Neutrophil (primary cell): ENCODE measurements at regions not wholly inside any gene's neighbourhood (a gene's known extent, or its start where the extent isn't known, plus 50 kb on each side); places are given as distances from the start of the nearest gene placed in this dataset.
"Not testable (repeated sequence)": the region's sequence is repeated elsewhere in the genome, so short reads cannot be mapped to it uniquely, and the experiment has no call there.

Source experiments
- H3K27ac ChIP-seq: fragments of 200-600 bp; sonication (generic); 2 replicates; pipeline ENCODE4 v1.5.1; 2016; ENCODE audit warnings: mild to moderate bottlenecking, moderate library complexity
- H3K27me3 ChIP-seq: fragments of 200-600 bp; sonication (generic); 2 replicates; pipeline ENCODE4 v1.6.0; 2016; ENCODE audit warnings: mild to moderate bottlenecking
- H3K36me3 ChIP-seq: fragments of 200-600 bp; sonication (generic); 2 replicates; pipeline ENCODE4 v1.5.1; 2017
- H3K4me1 ChIP-seq, 2 experiments: fragments of 200-600 bp in 1 of 2; sonication (generic) in 1 of 2; 1 replicate in 1 of 2; 2 replicates in 1 of 2; pipeline versions ENCODE4 v1.5.1 to v1.6.1; 2013 to 2016; ENCODE audit warnings: low read depth in 1 of 2, low read length in 1 of 2, mild to moderate bottlenecking in 1 of 2, moderate library complexity in 1 of 2; ENCODE audit not compliant: control insufficient read depth in 1 of 2, insufficient read depth in 1 of 2
- H3K4me3 ChIP-seq, 2 experiments: fragments of 200-600 bp in 1 of 2; sonication (generic) in 1 of 2; 1 replicate in 1 of 2; 2 replicates in 1 of 2; pipeline ENCODE4 v1.5.1; 2013 to 2016; ENCODE audit warnings: low read depth in 1 of 2, low read length in 1 of 2, mild to moderate bottlenecking in 1 of 2, moderate library complexity in 1 of 2
- H3K9me3 ChIP-seq: fragments of 200-600 bp; sonication (generic); 2 replicates; pipeline ENCODE4 v1.5.1; 2016

DNA sequence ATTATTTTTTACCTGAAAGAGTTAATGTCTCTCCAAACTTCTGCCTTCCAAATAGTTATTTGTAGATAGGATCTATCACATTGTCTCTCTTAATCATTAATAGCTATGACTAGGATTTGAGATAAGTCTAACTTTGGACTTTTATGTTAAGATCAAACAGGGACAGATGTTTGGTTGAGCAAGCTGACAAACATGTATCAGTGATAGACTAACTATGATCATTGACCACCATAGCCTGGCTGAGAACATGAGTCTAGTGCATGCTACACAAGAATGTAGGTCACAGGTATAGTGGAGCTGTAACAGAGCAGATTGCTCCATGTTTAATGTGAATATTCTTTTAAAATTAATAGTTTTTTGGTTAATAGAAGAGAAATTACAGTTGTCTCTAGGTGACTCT lies 52.0 kb downstream of the SYT15B start:
- H3K4me3 ChIP-seq, H3K27me3 ChIP-seq, H3K36me3 ChIP-seq, H3K9me3 ChIP-seq, H3K27ac ChIP-seq, H3K4me1 ChIP-seq: not testable (repeated sequence)

GRCh38 chr10:47710443-47710842 lies 52.9 kb downstream of the SYT15B start:
- not testable (repeated sequence) for H3K4me1 ChIP-seq, H3K9me3 ChIP-seq, H3K27me3 ChIP-seq, H3K4me3 ChIP-seq, H3K36me3 ChIP-seq, H3K27ac ChIP-seq

DNA sequence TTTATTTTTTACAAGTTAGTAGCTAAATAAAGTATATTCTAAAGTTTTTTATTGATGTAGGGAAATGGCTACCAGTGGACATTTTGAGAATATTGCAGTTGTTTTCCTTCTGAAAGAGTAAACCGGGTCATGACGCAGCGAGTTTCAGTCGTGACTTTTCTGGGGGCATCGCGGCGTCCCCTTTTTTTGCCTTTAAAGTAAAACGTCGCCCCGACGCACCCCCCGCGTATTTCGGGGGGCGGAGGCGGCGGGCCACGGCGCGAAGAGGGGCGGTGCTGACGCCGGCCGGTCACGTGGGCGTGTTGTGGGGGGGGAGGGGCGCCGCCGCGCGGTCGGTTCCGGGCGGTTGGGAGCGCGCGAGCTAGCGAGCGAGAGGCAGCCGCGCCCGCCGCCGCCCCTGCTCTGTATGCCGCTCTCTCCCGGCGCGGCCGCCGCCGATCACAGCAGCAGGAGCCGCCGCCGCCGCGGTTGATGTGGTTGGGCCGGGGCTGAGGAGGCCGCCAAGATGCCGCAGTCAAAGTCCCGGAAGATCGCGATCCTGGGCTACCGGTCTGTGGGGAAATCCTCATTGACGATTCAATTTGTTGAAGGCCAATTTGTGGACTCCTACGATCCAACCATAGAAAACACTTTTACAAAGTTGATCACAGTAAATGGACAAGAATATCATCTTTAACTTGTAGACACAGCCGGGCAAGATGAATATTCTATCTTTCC lies 57.5 kb downstream of the SYT15B start:
- not testable (repeated sequence) for H3K27me3 ChIP-seq, H3K4me1 ChIP-seq, H3K9me3 ChIP-seq, H3K27ac ChIP-seq, H3K36me3 ChIP-seq
- peak overlapping the region in 1 of 2 experiments; percentile 55 for H3K4me3 ChIP-seq

GRCh38 chr10:47701285-47701684 lies 62.1 kb downstream of the SYT15B start:
- H3K4me1 ChIP-seq, H3K27ac ChIP-seq, H3K4me3 ChIP-seq, H3K36me3 ChIP-seq, H3K27me3 ChIP-seq, H3K9me3 ChIP-seq: not testable (repeated sequence)

- H3K4me1 ChIP-seq, H3K9me3 ChIP-seq, H3K27me3 ChIP-seq, H3K27ac ChIP-seq, H3K4me3 ChIP-seq, H3K36me3 ChIP-seq: not testable (repeated sequence)
These were observed 63.5 kb downstream of the SYT15B start for GRCh38 chr10:47699854-47700253.

- H3K4me1 ChIP-seq, H3K27me3 ChIP-seq, H3K9me3 ChIP-seq, H3K36me3 ChIP-seq, H3K27ac ChIP-seq, H3K4me3 ChIP-seq: not testable (repeated sequence)
These were observed 67.2 kb downstream of the SYT15B start for GRCh38 chr10:47696170-47696569.

GRCh38 chr10:47695149-47695548 lies 68.2 kb downstream of the SYT15B start:
- not testable (repeated sequence) for H3K36me3 ChIP-seq, H3K9me3 ChIP-seq, H3K27ac ChIP-seq, H3K4me1 ChIP-seq, H3K4me3 ChIP-seq, H3K27me3 ChIP-seq

GRCh38 chr10:47690304-47690703 lies 73.1 kb downstream of the SYT15B start:
- H3K4me1 ChIP-seq, H3K9me3 ChIP-seq, H3K36me3 ChIP-seq, H3K4me3 ChIP-seq, H3K27ac ChIP-seq, H3K27me3 ChIP-seq: not testable (repeated sequence)

DNA sequence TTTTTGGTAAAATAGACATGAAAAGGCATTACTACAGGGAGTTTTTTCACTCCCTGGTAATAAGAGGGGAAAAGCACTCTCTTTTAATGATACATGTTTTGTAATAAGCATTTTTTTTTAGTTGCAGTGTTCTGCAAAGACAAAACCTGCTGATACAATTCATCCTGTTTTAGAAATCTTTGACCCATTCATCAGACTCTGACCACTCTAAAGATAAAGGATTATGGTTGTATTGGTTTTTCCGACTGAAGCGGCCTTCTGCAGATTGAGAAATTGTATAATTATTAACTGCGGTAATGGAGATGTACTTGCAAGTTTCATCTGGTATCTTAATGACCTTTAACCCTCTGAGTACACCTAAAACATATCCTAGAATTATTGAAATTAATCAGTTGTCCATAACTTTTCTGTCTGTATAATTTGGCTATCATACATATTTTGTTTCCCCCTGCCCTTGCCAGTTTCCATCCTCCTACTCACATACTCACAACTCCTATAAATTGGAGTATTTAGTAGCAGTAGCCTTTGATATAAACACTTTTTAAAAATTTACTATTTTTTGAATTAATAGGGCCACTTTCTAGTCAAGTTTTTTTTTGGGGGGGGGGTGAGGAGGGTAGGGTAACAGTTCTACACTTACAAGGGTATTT lies 79.4 kb downstream of the SYT15B start:
- H3K27ac ChIP-seq, H3K4me1 ChIP-seq, H3K9me3 ChIP-seq, H3K27me3 ChIP-seq, H3K4me3 ChIP-seq, H3K36me3 ChIP-seq: not testable (repeated sequence)

DNA sequence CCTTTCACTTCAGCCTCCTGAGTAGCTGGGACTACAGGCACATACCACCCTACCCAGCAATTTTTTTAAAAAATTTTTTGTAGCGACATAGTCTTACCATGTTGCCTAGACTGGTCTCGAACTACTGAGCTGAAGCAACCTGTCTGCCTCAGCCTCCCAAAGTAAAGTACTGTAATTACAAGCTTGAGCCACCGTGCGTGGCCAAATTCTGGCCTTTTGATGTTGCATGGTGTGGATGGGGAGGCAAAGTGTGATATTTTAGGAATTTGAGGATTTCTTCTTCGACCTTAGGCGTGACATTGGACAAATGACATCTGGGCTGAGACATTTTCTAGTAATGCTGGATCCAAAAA lies 81.8 kb downstream of the SYT15B start:
- not testable (repeated sequence) for H3K4me1 ChIP-seq, H3K9me3 ChIP-seq, H3K36me3 ChIP-seq, H3K4me3 ChIP-seq, H3K27ac ChIP-seq, H3K27me3 ChIP-seq

GRCh38 chr10:47680848-47681637 lies 82.3 kb downstream of the SYT15B start:
- not testable (repeated sequence) for H3K27ac ChIP-seq, H3K27me3 ChIP-seq, H3K36me3 ChIP-seq, H3K4me3 ChIP-seq, H3K9me3 ChIP-seq, H3K4me1 ChIP-seq

DNA sequence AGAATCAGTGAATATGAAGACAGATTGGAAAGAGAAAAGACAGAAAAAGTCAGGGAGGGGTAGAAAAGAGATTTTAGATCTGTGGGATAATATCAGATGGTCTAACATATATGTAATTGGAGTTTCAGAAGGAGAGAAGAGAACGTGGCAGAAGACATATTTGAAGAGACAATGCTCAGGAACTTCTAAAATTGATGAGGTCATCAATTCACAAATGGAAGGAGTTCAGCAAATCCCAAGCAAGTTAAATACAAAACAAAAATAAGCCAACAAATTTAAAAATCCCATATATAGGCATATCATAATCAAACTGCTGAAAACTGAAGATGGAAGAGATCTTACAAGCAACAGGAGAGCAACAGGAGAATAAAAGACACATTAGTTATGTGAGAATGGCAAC lies 87.3 kb downstream of the SYT15B start:
- H3K9me3 ChIP-seq, H3K4me3 ChIP-seq: not testable (repeated sequence)

GRCh38 chr10:47675577-47675976 lies 87.8 kb downstream of the SYT15B start:
- not testable (repeated sequence) for H3K27ac ChIP-seq, H3K4me3 ChIP-seq, H3K36me3 ChIP-seq, H3K27me3 ChIP-seq, H3K4me1 ChIP-seq, H3K9me3 ChIP-seq

More for the DNA sequence above, 87.3 kb downstream of the SYT15B start:
- H3K27me3 ChIP-seq, H3K36me3 ChIP-seq, H3K27ac ChIP-seq, H3K4me1 ChIP-seq: not testable (repeated sequence)

GRCh38 chr10:47673128-47673527 lies 90.3 kb downstream of the SYT15B start:
- H3K27ac ChIP-seq, H3K27me3 ChIP-seq: not testable (repeated sequence)

More at GRCh38 chr10:47673128-47673527, 90.3 kb downstream of the SYT15B start:
- not testable (repeated sequence) for H3K4me1 ChIP-seq, H3K9me3 ChIP-seq, H3K36me3 ChIP-seq, H3K4me3 ChIP-seq
